Loucy (cell line): ENCODE measurements at regions not wholly inside any gene's neighbourhood (a gene's known extent, or its start where the extent isn't known, plus 50 kb on each side); places are given as distances from the start of the nearest gene placed in this dataset.

Source experiments
- CTCF ChIP-seq: fragments of 200-600 bp; sonication (generic); conservative IDR thresholded peaks from 2 replicates; pipeline ENCODE4 v1.5.1; 2014; ENCODE audit warnings: mild to moderate bottlenecking, antibody characterized with exemption, low read length
- EZH2phosphoT487 ChIP-seq: fragments of 200-600 bp; IDR thresholded peaks from 2 replicates; pipeline ENCODE4 v1.6.1; 2018; ENCODE audit warnings: antibody characterized with exemption, mild to moderate bottlenecking, moderate library complexity, borderline replicate concordance

GRCh38 chrX:138791551-138791950 is 80.0 kb upstream of the FGF13 start:
- no peak for TF ChIP-seq CTCF
- TF ChIP-seq EZH2phosphoT487 = no peak
